ENCODE measurements at regions not wholly inside any gene's neighbourhood (a gene's known extent, or its start where the extent isn't known, plus 50 kb on each side); places are given as distances from the start of the nearest gene placed in this dataset.

- WGBS (ENCODE audit: insufficient coverage) = 48% methylated on average over 5 of the region's 19 CpGs
- peak overlapping the region; percentile 37 for H3K27ac ChIP-seq (ENCODE audit: low read length)
- H3K27me3 ChIP-seq (ENCODE audit: control insufficient read depth, insufficient read depth, low read length) = peaks cover 11% of the 10 kb centered on the region
- H3K9me3 ChIP-seq (replicated peaks; ENCODE audit: control insufficient read depth, low read depth, low read length) = no peaks in the 10 kb centered on the region
- H3K4me3 ChIP-seq (ENCODE audit: low read length) = no peak overlapping the region
- H3K4me1 ChIP-seq (ENCODE audit: control insufficient read depth, insufficient read depth, low read length) = peaks cover 45% of the 10 kb centered on the region
- no peaks in the 10 kb centered on the region for H3K36me3 ChIP-seq (ENCODE audit: control insufficient read depth, insufficient read depth, low read length)
- peak; percentile 67 for DNase-seq
Observed at GRCh38 chr2:45301307-45302277, 292.3 kb upstream of the SIX2 start.

- H3K27me3 ChIP-seq (ENCODE audit: control insufficient read depth, insufficient read depth, low read length) = peaks cover 7% of the 10 kb centered on the region
- peaks cover 40% of the 10 kb centered on the region for H3K4me1 ChIP-seq (ENCODE audit: control insufficient read depth, insufficient read depth, low read length)
- no peak overlapping the region for H3K27ac ChIP-seq (ENCODE audit: low read length)
- no peak overlapping the region for H3K4me3 ChIP-seq (ENCODE audit: low read length)
- WGBS (ENCODE audit: insufficient coverage) = 91% methylated on average over 2 of the region's 4 CpGs
- peak; percentile 42 for DNase-seq
- H3K9me3 ChIP-seq (replicated peaks; ENCODE audit: control insufficient read depth, low read depth, low read length) = no peaks in the 10 kb centered on the region
- no peaks in the 10 kb centered on the region for H3K36me3 ChIP-seq (ENCODE audit: control insufficient read depth, insufficient read depth, low read length)
Observed at GRCh38 chr2:45300026-45300750, 290.9 kb upstream of the SIX2 start.

GRCh38 chr2:45299361-45299760, 290.1 kb upstream of the SIX2 start:
- Histone ChIP-seq H3K4me3 (ENCODE audit: low read length) (no peak overlapping the region), H3K4me1 (ENCODE audit: control insufficient read depth, insufficient read depth, low read length) (peaks cover 40% of the 10 kb centered on the region), H3K27me3 (ENCODE audit: control insufficient read depth, insufficient read depth, low read length) (peaks cover 7% of the 10 kb centered on the region), H3K36me3 (ENCODE audit: control insufficient read depth, insufficient read depth, low read length) (no peaks in the 10 kb centered on the region), H3K27ac (ENCODE audit: low read length) (no peak overlapping the region), H3K9me3 (replicated peaks; ENCODE audit: control insufficient read depth, low read depth, low read length) (no peaks in the 10 kb centered on the region)
- DNase-seq = no peak
- WGBS (ENCODE audit: insufficient coverage) = 96% methylated on average over 4 of the region's 4 CpGs

GRCh38 chr2:45293182-45293581, 283.9 kb upstream of the SIX2 start:
- Histone ChIP-seq H3K4me1 (ENCODE audit: control insufficient read depth, insufficient read depth, low read length) (no peaks in the 10 kb centered on the region), H3K27ac (ENCODE audit: low read length) (no peak overlapping the region), H3K27me3 (ENCODE audit: control insufficient read depth, insufficient read depth, low read length) (peaks cover 5% of the 10 kb centered on the region), H3K9me3 (replicated peaks; ENCODE audit: control insufficient read depth, low read depth, low read length) (no peaks in the 10 kb centered on the region), H3K4me3 (ENCODE audit: low read length) (no peak overlapping the region), H3K36me3 (ENCODE audit: control insufficient read depth, insufficient read depth, low read length) (no peaks in the 10 kb centered on the region)
- DNase-seq = no peak
- WGBS (ENCODE audit: insufficient coverage) = 13% methylated on average over 2 of the region's 5 CpGs

GRCh38 chr2:45291296-45291701, 282.0 kb upstream of the SIX2 start:
- Histone ChIP-seq H3K4me3 (ENCODE audit: low read length) (no peak overlapping the region), H3K4me1 (ENCODE audit: control insufficient read depth, insufficient read depth, low read length) (no peaks in the 10 kb centered on the region), H3K9me3 (replicated peaks; ENCODE audit: control insufficient read depth, low read depth, low read length) (no peaks in the 10 kb centered on the region), H3K36me3 (ENCODE audit: control insufficient read depth, insufficient read depth, low read length) (no peaks in the 10 kb centered on the region), H3K27me3 (ENCODE audit: control insufficient read depth, insufficient read depth, low read length) (peaks cover 4% of the 10 kb centered on the region), H3K27ac (ENCODE audit: low read length) (no peak overlapping the region)
- WGBS (ENCODE audit: insufficient coverage) = no CpG with 5 or more reads among the region's 4 CpGs
- DNase-seq = no peak

- DNase-seq = peak; percentile 63
- peaks cover 4% of the 10 kb centered on the region for H3K27me3 ChIP-seq (ENCODE audit: control insufficient read depth, insufficient read depth, low read length)
- H3K4me1 ChIP-seq (ENCODE audit: control insufficient read depth, insufficient read depth, low read length) = no peaks in the 10 kb centered on the region
- H3K36me3 ChIP-seq (ENCODE audit: control insufficient read depth, insufficient read depth, low read length) = no peaks in the 10 kb centered on the region
- no peaks in the 10 kb centered on the region for H3K9me3 ChIP-seq (replicated peaks; ENCODE audit: control insufficient read depth, low read depth, low read length)
- H3K27ac ChIP-seq (ENCODE audit: low read length) = no peak overlapping the region
- no peak overlapping the region for H3K4me3 ChIP-seq (ENCODE audit: low read length)
- WGBS (ENCODE audit: insufficient coverage) = 58% methylated on average over 2 of the region's 6 CpGs
Observed at GRCh38 chr2:45289997-45290709, 280.9 kb upstream of the SIX2 start.

GRCh38 chr2:45288532-45289417, 279.5 kb upstream of the SIX2 start:
- no peak overlapping the region for H3K4me3 ChIP-seq (ENCODE audit: low read length)
- H3K27ac ChIP-seq (ENCODE audit: low read length) = no peak overlapping the region
- peaks cover 6% of the 10 kb centered on the region for H3K4me1 ChIP-seq (ENCODE audit: control insufficient read depth, insufficient read depth, low read length)
- H3K27me3 ChIP-seq (ENCODE audit: control insufficient read depth, insufficient read depth, low read length) = peaks cover 4% of the 10 kb centered on the region
- no peaks in the 10 kb centered on the region for H3K9me3 ChIP-seq (replicated peaks; ENCODE audit: control insufficient read depth, low read depth, low read length)
- H3K36me3 ChIP-seq (ENCODE audit: control insufficient read depth, insufficient read depth, low read length) = no peaks in the 10 kb centered on the region
- 72% methylated on average over 4 of the region's 6 CpGs for WGBS (ENCODE audit: insufficient coverage)
- DNase-seq = no peak

- no peaks in the 10 kb centered on the region for H3K9me3 ChIP-seq (replicated peaks; ENCODE audit: control insufficient read depth, low read depth, low read length)
- H3K27ac ChIP-seq (ENCODE audit: low read length) = no peak overlapping the region
- no peaks in the 10 kb centered on the region for H3K36me3 ChIP-seq (ENCODE audit: control insufficient read depth, insufficient read depth, low read length)
- H3K4me1 ChIP-seq (ENCODE audit: control insufficient read depth, insufficient read depth, low read length) = peaks cover 8% of the 10 kb centered on the region
- no peak for DNase-seq
- 50% methylated on average over 1 of the region's 4 CpGs for WGBS (ENCODE audit: insufficient coverage)
- H3K27me3 ChIP-seq (ENCODE audit: control insufficient read depth, insufficient read depth, low read length) = peaks cover 6% of the 10 kb centered on the region
- no peak overlapping the region for H3K4me3 ChIP-seq (ENCODE audit: low read length)
Observed at GRCh38 chr2:45287045-45287444, 277.8 kb upstream of the SIX2 start.

- Histone ChIP-seq H3K27me3 (ENCODE audit: control insufficient read depth, insufficient read depth, low read length) (peaks cover 12% of the 10 kb centered on the region), H3K36me3 (ENCODE audit: control insufficient read depth, insufficient read depth, low read length) (no peaks in the 10 kb centered on the region), H3K9me3 (replicated peaks; ENCODE audit: control insufficient read depth, low read depth, low read length) (no peaks in the 10 kb centered on the region), H3K4me1 (ENCODE audit: control insufficient read depth, insufficient read depth, low read length) (peaks cover 9% of the 10 kb centered on the region), H3K4me3 (ENCODE audit: low read length) (no peak overlapping the region), H3K27ac (ENCODE audit: low read length) (no peak overlapping the region)
- no CpG with 5 or more reads among the region's 4 CpGs for WGBS (ENCODE audit: insufficient coverage)
- no peak for DNase-seq
Observed at GRCh38 chr2:45285771-45286390, 276.6 kb upstream of the SIX2 start.

Measured in muscle of leg (tissue), 3 donors.